BJ (cell line): ENCODE measurements at regions not wholly inside any gene's neighbourhood (a gene's known extent, or its start where the extent isn't known, plus 50 kb on each side); places are given as distances from the start of the nearest gene placed in this dataset.

Experiments
- CTCF ChIA-PET: fragments of 350-600 bp; formaldehyde crosslinking; extraction: SDS; loops from one replicate; lab custom pipeline; 2021; ENCODE audit warnings: antibody characterized with exemption, inconsistent platforms; lab: Yijun Ruan, JAX
- POLR2A ChIA-PET: fragments of 300-600 bp; sonication (Branson Sonifier 250); formaldehyde crosslinking; extraction: SDS; loops from one replicate; lab custom pipeline; 2021; ENCODE audit warnings: antibody characterized with exemption; lab: Charles Lee
- DNase-seq: peaks from one replicate; pipeline ENCODE4 v3.0.0-alpha.2; 2011; ENCODE audit warnings: low read depth
- H3K27me3 ChIP-seq: 2 replicates; pipeline ENCODE4 v1.6.0; 2011; ENCODE audit warnings: low read length; ENCODE audit not compliant: control insufficient read depth, insufficient read depth
- H3K36me3 ChIP-seq: 2 replicates; pipeline ENCODE4 v1.5.1; 2011; ENCODE audit warnings: low read length; ENCODE audit not compliant: control insufficient read depth, insufficient read depth
- H3K4me3 ChIP-seq: 2 replicates; pipeline ENCODE4 v1.5.1; 2011; ENCODE audit warnings: low read depth, mild to moderate bottlenecking, control low read depth, low read length
- TF ChIP-seq, protein P1 (sequence below): IDR thresholded peaks from 2 replicates; pipeline ENCODE4 v1.5.1; 2011; ENCODE audit warnings: low read depth, mild to moderate bottlenecking, control low read depth, inconsistent platforms, low read length, moderate library complexity; ENCODE audit not compliant: insufficient read depth

DNA sequence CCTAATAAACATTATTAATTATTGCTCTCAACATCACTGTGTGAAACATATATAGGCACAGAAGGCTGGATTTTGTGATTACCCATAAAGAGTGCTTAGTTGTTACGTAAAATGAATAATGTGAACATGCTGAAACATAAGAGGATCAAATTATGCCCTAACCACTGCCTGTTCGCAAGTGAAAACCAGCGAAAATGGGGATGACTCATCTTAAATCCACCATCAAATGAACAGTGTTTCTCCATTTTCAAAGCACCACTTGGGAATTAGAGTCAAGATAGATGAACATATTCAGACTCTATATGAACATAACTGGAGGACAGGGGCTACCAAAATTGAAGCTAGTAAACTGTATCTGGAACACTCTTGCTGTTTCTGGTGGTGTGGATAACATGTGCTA lies 386.2 kb downstream of the HHIPL2 start:
- H3K4me3 ChIP-seq: no peak overlapping the region
- no peak for DNase-seq
- no peaks in the 10 kb centered on the region for H3K27me3 ChIP-seq
- CTCF ChIA-PET: interaction anchor here (1.3 kb wide), 1 partner anchor 293 kb away, joined by 3 read pairs; no protein-coding TSS in a partner anchor
- TF ChIP-seq, protein P1, sequence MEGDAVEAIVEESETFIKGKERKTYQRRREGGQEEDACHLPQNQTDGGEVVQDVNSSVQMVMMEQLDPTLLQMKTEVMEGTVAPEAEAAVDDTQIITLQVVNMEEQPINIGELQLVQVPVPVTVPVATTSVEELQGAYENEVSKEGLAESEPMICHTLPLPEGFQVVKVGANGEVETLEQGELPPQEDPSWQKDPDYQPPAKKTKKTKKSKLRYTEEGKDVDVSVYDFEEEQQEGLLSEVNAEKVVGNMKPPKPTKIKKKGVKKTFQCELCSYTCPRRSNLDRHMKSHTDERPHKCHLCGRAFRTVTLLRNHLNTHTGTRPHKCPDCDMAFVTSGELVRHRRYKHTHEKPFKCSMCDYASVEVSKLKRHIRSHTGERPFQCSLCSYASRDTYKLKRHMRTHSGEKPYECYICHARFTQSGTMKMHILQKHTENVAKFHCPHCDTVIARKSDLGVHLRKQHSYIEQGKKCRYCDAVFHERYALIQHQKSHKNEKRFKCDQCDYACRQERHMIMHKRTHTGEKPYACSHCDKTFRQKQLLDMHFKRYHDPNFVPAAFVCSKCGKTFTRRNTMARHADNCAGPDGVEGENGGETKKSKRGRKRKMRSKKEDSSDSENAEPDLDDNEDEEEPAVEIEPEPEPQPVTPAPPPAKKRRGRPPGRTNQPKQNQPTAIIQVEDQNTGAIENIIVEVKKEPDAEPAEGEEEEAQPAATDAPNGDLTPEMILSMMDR: no peak
- H3K36me3 ChIP-seq: no peaks in the 10 kb centered on the region
- POLR2A ChIA-PET: no interaction called here

DNA sequence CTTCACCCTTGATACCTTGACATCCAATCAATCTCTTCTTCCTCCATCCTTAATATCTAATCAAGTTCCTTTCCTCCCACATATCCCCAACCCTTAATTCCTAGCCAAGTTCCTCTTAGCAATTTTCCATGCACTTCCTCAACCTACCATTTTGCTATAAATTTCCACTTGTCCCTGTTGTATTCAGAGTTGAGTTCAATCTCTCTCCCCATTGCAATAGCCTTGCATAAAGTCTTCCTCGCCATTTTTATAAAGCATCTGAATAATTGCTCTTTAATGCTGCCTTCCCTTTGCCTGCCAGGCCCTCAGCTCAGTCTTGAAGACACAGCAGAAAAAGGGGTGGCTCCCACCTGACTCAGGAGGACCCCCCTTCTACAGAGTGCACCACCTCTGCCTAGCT lies 390.3 kb downstream of the HHIPL2 start:
- Histone ChIP-seq H3K4me3 (no peak overlapping the region), H3K27me3 (no peaks in the 10 kb centered on the region), H3K36me3 (no peaks in the 10 kb centered on the region)
- TF ChIP-seq, protein P1: no peak
- ChIA-PET CTCF (no interaction called here), POLR2A (no interaction called here)
- DNase-seq: no peak

GRCh38 chr1:222140206-222140605 lies 398.3 kb upstream of the DUSP10 start:
- ChIA-PET CTCF (no interaction called here), POLR2A (no interaction called here)
- TF ChIP-seq, protein P1: no peak
- H3K27me3 ChIP-seq: no peaks in the 10 kb centered on the region
- no peak for DNase-seq
- H3K4me3 ChIP-seq: no peak overlapping the region
- H3K36me3 ChIP-seq: no peaks in the 10 kb centered on the region

DNA sequence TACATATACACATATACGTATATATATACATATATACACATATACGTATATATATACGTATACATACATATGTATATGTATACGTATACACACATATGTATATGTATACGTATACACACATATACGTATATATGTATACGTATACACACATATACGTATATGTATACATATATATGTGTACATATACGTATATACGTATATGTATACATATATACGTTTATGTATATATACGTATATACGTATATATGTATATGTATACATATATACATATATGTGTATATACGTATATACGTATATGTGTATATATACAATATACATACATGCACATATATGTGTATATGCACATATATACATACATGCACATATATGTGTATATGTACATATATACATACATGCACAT lies 396.2 kb upstream of the DUSP10 start:
- ChIA-PET CTCF (no interaction called here), POLR2A (no interaction called here)
- H3K27me3 ChIP-seq: no peaks in the 10 kb centered on the region
- no peak overlapping the region for H3K4me3 ChIP-seq
- no peaks in the 10 kb centered on the region for H3K36me3 ChIP-seq
- no peak for DNase-seq
- TF ChIP-seq, protein P1: no peak

- no peaks in the 10 kb centered on the region for H3K36me3 ChIP-seq
- ChIA-PET CTCF (interaction anchor here (1.2 kb wide), 1 partner anchor 16 kb away, joined by 3 read pairs; no protein-coding TSS in a partner anchor), POLR2A (no interaction called here)
- H3K27me3 ChIP-seq: no peaks in the 10 kb centered on the region
- TF ChIP-seq, protein P1: no peak
- no peak for DNase-seq
- H3K4me3 ChIP-seq: no peak overlapping the region
Observed at GRCh38 chr1:222136869-222137268, 395.0 kb upstream of the DUSP10 start.
